Right cardiac atrium (tissue), 5 donors: ENCODE measurements at regions not wholly inside any gene's neighbourhood (a gene's known extent, or its start where the extent isn't known, plus 50 kb on each side); places are given as distances from the start of the nearest gene placed in this dataset.
"Not testable (repeated sequence)": the region's sequence is repeated elsewhere in the genome, so short reads cannot be mapped to it uniquely, and the experiment has no call there.

ENCODE experiments used
- ATAC-seq, 2 donors: fragments of 200-7000 bp; cut with Tn5 transposase; one replicate each; pipeline versions ENCODE4 v1.8.0 to v1.9.1; 2020; ENCODE audit warnings: moderate library complexity in 2 of 2, mild to moderate bottlenecking in 1 of 2
- DNase-seq, 3 donors: peaks; one replicate each; pipeline ENCODE4 v3.0.0-alpha.2; 2020
- H3K27ac ChIP-seq: one replicate; pipeline ENCODE4 v1.5.1; 2013; ENCODE audit warnings: mild to moderate bottlenecking, low read length, control low read depth, moderate library complexity
- H3K27me3 ChIP-seq: one replicate; pipeline ENCODE4 v1.6.1; 2013; ENCODE audit not compliant: control insufficient read depth, insufficient read depth
- H3K4me1 ChIP-seq: one replicate; pipeline ENCODE4 v1.6.1; 2013; ENCODE audit warnings: low read length; ENCODE audit not compliant: control insufficient read depth, insufficient read depth
- H3K4me3 ChIP-seq: one replicate; pipeline ENCODE4 v1.5.1; 2013; ENCODE audit warnings: low read length, control low read depth
- H3K9me3 ChIP-seq: one replicate; pipeline ENCODE4 v1.6.1; 2013; ENCODE audit warnings: low read length; ENCODE audit not compliant: control insufficient read depth
- WGBS: extraction: QIAGEN DNeasy Blood & Tissue Kit; methylation state at CpG from one replicate; pipeline ENCODE4 v1.1.7; 2013; 5-methylcytosine and 5-hydroxymethylcytosine counted together
- intact Hi-C, 4 donors: fragments of 100-400 bp; cut with DNase I; formaldehyde crosslinking; loops; one replicate each; pipeline versions ENCODE4 v1.11.0 to v1.14.0; 2022 to 2023
- donor health status: healthy with polysubstance abuse.
- donor health status: DM: no; HTN: yes; CAD: no.
- donor health status: DM: no; HTN: no; CAD: no.
- donor health status: DM: no; HTN: yes; CAD: no; lungs with severe emphysema.
- donor health status: DM: yes; HTN: yes; CAD: no.

DNA sequence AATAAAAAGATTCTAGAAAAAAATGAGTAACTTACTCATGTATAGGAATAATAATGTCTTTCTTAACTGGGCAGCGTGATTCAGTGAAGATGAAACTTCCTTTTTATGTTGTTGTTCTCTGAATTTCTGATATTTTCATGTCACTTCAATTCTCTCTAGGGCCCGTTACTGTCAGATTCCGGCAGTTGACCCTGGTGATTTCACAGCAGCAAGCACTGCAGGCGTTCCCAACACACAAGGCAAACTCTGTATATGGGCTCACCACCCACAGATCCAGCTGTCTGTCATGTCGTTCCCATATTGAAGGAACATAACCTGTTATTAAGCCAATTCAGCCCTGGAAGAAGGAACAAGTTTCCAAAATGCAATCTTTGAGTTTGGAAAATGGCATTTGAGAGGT lies 288.3 kb upstream of the GALNTL6 start:
- intact Hi-C loops = no loop called here
- DNase-seq = no peak
- Histone ChIP-seq H3K27ac (no peak overlapping the region), H3K4me1 (no peaks in the 10 kb centered on the region), H3K9me3 (no peaks in the 10 kb centered on the region), H3K4me3 (no peak overlapping the region), H3K27me3 (no peaks in the 10 kb centered on the region)
- no peak for ATAC-seq
- 40% methylated on average over 5 of the region's 5 CpGs for WGBS

DNA sequence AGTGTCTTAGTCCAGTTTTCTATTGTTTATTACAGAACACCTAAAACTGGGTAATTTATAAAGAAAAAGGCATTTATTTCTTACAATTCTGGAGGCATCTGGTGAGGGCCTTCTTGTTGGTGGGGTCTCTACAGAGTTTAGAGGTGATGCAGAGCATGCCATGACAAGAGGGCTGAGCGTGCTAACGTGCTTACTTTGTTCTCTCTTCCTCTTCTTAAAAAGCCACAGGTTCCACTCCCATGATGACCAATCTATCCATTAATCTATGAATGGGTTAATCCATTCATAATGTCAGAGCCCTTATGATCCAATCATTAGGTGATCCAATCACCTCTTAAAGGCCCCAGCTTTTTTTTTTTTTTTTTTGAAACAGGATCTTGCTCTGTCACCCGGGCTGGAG lies 291.5 kb upstream of the GALNTL6 start:
- Histone ChIP-seq H3K27me3 (no peaks in the 10 kb centered on the region), H3K4me1 (no peaks in the 10 kb centered on the region), H3K9me3 (no peaks in the 10 kb centered on the region), H3K4me3 (no peak overlapping the region), H3K27ac (no peak overlapping the region)
- intact Hi-C loops = loop anchor here in 1 of 4 donors (2.0 kb wide), 1 partner anchor 15 kb away; no protein-coding TSS in a partner anchor
- DNase-seq (no peak), ATAC-seq (no peak)
- whole genome bisulfite sequencing = 59% methylated on average over 3 of the region's 3 CpGs

DNA sequence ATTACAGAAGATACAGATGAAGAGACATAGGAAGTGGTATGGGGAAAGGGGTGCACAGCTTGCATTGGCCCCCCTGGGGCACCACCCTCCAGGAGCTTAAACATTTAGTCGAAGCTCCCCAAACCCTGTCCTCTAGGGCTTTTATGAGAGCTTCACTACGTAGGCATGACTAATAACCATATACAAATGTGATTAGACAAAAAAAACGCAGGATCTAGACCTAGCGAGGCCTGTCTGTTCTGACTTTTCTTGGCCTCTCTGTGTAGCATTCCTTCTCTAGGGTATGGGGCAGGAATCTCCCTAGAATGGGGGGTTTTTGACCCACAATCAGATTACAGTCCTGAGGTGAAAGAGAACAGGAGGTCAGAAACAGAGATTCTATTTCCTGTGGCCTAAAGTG lies 293.7 kb upstream of the GALNTL6 start:
- Histone ChIP-seq H3K4me3 (no peak overlapping the region), H3K4me1 (no peaks in the 10 kb centered on the region), H3K9me3 (no peaks in the 10 kb centered on the region), H3K27ac (no peak overlapping the region), H3K27me3 (no peaks in the 10 kb centered on the region)
- DNase-seq (no peak), ATAC-seq (no peak)
- WGBS = 82% methylated on average over 4 of the region's 4 CpGs
- intact Hi-C loops = no loop called here

DNA sequence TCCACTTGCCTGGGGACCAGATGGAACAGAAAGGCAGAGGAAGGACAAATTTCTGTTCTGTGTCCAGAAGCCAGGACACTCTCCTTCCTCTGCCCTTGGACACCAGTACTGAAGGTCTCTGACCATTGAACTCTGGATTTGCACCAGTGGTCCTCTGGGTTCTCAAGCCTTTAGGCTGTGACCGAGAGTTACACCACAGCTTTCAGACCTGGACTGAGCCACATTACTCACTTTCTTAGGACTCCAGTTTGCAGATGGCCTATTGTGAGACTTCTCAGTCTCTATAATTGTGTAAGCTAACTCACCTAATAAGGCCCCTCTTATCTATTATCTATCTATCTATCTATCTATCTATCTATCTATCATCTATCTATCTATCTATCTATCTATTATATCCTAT lies 295.3 kb upstream of the GALNTL6 start:
- Histone ChIP-seq H3K4me3 (no peak overlapping the region), H3K9me3 (no peaks in the 10 kb centered on the region), H3K4me1 (no peaks in the 10 kb centered on the region), H3K27ac (no peak overlapping the region), H3K27me3 (no peaks in the 10 kb centered on the region)
- WGBS = 85% methylated on average over 1 of the region's 1 CpG
- no peak for DNase-seq
- no peak for ATAC-seq
- intact Hi-C loops = no loop called here

DNA sequence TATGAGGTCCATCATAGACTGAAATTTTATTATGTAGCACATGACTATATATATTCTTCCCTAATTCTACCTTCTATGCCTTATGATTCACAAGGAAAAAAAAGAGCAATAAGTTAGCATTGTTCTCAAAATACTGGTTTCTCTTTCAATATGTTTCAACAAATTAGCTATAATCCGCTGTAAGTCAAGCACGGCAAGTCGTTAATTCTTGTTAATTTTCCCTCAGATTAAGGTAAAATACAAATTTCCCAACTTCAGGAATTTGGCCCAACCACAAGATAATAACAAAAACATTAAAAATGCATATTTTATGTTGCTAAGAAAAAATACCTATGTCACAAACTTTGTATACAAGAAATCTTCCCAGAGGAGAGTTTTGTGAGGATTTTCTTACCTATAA lies 296.5 kb upstream of the GALNTL6 start:
- intact Hi-C loops = no loop called here
- H3K27ac ChIP-seq = no peak overlapping the region
- no peaks in the 10 kb centered on the region for H3K4me1 ChIP-seq
- WGBS = 61% methylated on average over 3 of the region's 3 CpGs
- no peak for ATAC-seq
- no peaks in the 10 kb centered on the region for H3K27me3 ChIP-seq
- H3K9me3 ChIP-seq = no peaks in the 10 kb centered on the region
- H3K4me3 ChIP-seq = no peak overlapping the region
- DNase-seq = no peak

DNA sequence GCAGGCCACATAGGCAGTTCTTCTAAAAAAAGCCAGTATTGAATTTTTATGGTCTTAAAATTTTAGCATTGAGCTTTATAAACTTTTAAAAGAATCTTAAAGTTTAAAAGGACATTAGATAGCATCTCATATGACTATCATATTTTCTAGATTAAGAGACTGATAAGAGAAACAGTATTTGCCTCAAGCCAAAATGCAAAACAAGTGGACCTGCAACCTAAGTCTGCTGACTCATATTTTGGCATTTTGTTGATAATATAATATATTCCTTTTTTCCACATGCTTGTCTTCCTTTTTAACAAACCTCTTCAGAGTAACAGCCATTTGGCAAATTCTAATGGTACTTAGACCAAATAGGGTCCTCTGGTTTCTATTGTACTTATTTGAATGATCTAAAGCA lies 328.5 kb upstream of the GALNTL6 start:
- H3K4me3 ChIP-seq = no peak overlapping the region
- intact Hi-C loops = no loop called here
- no peaks in the 10 kb centered on the region for H3K4me1 ChIP-seq
- no peaks in the 10 kb centered on the region for H3K27me3 ChIP-seq
- no peak overlapping the region for H3K27ac ChIP-seq
- ATAC-seq (no peak), DNase-seq (no peak)
- H3K9me3 ChIP-seq = no peaks in the 10 kb centered on the region

DNA sequence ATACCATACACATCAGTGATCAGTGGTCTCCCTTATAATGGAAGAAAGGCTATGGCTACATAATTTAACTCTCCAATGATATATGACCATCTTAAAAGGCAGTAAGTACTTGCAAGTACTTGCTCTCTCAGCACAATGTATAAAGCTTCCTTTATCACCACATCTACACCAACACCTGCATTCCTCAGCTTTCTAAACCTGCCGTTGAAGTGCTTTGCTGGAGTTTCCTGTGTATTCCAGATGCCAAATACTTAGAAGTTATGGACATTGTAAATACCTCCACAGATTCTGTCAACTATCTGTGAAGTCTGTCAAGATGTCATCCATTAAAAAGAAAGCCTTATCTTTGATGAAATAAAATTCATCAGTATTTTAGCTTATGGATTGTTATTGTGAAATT lies 335.0 kb upstream of the GALNTL6 start:
- no peak overlapping the region for H3K27ac ChIP-seq
- 71% methylated on average over 1 of the region's 1 CpG for WGBS
- ATAC-seq (no peak), DNase-seq (no peak)
- intact Hi-C loops = no loop called here
- H3K4me1 ChIP-seq = no peaks in the 10 kb centered on the region
- H3K27me3 ChIP-seq = no peaks in the 10 kb centered on the region
- no peaks in the 10 kb centered on the region for H3K9me3 ChIP-seq
- H3K4me3 ChIP-seq = no peak overlapping the region

DNA sequence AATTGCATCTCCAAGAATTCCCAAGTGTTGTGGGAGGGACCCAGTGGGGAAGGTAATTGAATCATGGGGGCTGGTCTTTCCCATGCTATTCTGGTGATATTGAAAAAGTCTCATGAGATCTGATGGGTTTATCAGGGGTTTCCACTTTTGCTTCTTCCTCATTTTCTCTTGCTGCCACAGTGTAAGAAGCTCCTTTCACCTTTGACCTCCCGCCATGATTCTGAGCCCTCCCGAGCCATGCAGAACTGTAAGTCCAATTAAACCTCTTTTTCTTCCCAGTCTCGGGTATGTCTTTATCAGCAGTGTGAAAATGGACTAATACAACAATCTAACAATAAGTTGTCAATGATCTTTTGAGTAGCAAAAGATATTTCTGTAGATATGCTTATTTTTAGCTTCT lies 338.1 kb upstream of the GALNTL6 start:
- ATAC-seq, DNase-seq, H3K9me3 ChIP-seq, H3K4me1 ChIP-seq, H3K27me3 ChIP-seq, intact Hi-C loops, H3K27ac ChIP-seq, H3K4me3 ChIP-seq: not testable (repeated sequence)
- WGBS = 73% methylated on average over 3 of the region's 3 CpGs

DNA sequence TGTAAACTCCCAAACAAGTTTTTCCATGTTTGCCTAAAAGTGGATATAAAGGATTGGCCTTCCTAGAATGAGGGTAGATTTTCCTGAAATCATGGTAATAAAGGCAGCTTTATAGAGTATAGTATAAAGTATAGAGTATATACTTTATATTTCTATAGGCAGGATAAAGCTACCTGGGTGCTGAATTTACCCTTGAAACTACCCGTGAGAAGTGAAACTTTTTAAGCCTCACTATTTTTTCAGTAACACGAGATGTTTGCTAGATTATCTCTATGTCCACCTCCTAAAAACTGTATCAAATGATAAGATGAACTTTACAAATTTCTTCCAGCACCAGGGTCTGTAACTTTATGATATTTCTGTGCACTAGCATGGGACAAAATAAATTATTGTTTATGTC lies 340.0 kb upstream of the GALNTL6 start:
- Histone ChIP-seq H3K4me1 (no peaks in the 10 kb centered on the region), H3K27ac (no peak overlapping the region), H3K9me3 (no peaks in the 10 kb centered on the region), H3K27me3 (no peaks in the 10 kb centered on the region), H3K4me3 (no peak overlapping the region)
- intact Hi-C loops = no loop called here
- ATAC-seq (no peak), DNase-seq (no peak)
- 54% methylated on average over 2 of the region's 2 CpGs for WGBS

DNA sequence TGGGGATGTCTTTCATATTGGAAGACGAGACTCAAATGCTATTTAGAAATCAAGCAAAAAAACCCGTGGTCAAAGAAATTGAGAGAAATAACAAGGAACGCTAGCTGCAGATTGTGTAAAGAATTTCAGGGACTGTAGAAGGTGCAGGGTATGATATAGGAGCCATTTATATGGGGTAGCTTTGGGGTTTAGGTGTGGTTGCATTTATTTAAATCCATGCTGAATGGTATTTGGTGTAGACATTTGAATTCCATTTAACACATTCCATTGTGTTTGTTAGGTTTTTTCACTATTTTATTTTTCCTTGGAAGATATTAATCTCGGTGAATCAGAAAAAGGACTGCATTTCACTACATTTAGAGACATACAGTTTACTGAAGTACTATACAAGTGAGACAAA lies 341.0 kb upstream of the GALNTL6 start:
- WGBS = 83% methylated on average over 4 of the region's 4 CpGs
- Histone ChIP-seq H3K4me1 (no peaks in the 10 kb centered on the region), H3K27ac (no peak overlapping the region), H3K4me3 (no peak overlapping the region), H3K9me3 (no peaks in the 10 kb centered on the region), H3K27me3 (no peaks in the 10 kb centered on the region)
- DNase-seq (no peak), ATAC-seq (no peak)
- intact Hi-C loops = no loop called here

DNA sequence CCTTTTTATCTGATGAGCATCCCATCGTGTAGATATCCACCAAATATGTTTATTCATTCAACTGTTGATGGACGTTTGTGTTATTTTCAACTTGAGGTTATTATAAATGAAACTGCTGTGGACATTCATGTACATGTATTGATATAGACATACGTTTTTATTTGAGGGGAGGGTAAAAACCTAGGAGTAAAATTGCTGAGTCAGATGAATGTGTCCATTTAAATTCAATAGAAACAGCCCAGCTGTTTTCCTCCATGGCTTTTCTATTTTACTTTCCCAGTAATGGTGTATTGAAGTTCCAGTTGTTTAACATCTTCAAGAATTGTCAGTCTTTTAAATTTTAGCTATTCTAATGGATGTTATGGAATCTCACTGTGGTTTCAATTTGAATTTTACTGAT lies 348.7 kb upstream of the GALNTL6 start:
- H3K4me3 ChIP-seq = no peak overlapping the region
- intact Hi-C loops = no loop called here
- H3K9me3 ChIP-seq = no peaks in the 10 kb centered on the region
- no peak for ATAC-seq
- no peaks in the 10 kb centered on the region for H3K4me1 ChIP-seq
- no peak overlapping the region for H3K27ac ChIP-seq
- no peaks in the 10 kb centered on the region for H3K27me3 ChIP-seq
- DNase-seq = no peak
- 51% methylated on average over 3 of the region's 3 CpGs for WGBS

DNA sequence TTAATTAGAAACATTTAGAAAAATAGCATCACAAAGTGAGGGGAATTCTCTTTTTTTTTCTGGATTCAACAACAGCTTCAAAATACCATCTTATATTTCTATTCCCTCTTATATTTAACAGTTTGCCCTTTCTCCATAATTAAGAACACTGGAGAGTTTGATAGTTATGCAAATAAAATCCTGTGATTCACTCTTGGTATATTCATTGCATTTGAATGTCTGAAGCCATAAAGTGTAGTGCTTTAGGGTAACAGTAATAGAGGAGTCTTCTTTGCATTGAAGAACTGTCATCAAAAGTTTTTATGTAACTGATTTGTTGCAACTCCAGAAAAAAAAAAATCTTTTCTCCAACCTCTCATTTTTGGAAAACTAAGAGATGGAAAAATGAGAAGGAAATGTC lies 352.0 kb upstream of the GALNTL6 start:
- intact Hi-C loops = no loop called here
- Histone ChIP-seq H3K27ac (no peak overlapping the region), H3K27me3 (no peaks in the 10 kb centered on the region), H3K4me3 (no peak overlapping the region), H3K9me3 (no peaks in the 10 kb centered on the region), H3K4me1 (no peaks in the 10 kb centered on the region)
- DNase-seq = no peak
- no peak for ATAC-seq
